ENCODE measurements at regions not wholly inside any gene's neighbourhood (a gene's known extent, or its start where the extent isn't known, plus 50 kb on each side); places are given as distances from the start of the nearest gene placed in this dataset.

DNA sequence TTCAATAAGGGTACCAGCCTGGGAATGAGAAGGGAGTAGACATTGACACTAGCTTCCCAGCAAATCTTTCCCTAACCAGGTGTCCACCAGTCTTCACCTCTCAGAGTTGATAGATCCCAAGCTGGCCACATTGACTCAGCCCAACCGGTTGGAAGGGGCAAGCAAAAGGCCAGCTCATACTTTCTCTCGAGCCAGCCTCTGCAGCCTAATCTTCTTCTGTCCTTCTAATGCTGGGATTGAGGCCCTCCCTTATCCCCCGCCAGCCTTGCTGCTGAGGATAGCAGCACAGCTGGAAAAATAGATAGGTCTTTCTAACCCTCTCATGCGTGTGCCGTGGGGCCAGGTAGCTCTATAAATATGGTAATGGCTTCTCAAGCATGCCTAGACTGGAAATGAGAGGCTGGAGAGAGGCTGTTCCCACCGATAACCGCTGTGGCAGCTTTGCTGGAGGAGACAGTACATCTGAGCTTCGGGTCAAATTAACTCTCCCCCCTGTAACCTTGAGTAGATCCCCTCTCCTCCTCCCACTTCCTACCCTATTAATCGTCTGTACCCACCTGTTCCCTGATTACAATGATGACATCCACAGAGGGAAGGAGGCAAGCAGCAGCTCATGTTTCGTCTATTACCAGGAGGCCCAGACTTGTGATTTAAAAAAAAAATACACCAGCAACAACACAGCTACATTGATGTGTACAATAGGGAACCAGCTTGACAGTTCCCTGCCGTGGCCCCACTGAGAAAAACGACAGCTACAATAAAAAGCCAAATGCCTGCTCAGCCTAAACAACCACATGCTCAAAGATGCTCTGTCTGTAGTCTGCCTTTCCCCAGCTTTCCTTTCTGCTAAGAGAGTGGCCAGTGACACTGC lies 219.9 kb upstream of the BRINP1 start:
- peak; percentile 25 for DNase-seq

DNA sequence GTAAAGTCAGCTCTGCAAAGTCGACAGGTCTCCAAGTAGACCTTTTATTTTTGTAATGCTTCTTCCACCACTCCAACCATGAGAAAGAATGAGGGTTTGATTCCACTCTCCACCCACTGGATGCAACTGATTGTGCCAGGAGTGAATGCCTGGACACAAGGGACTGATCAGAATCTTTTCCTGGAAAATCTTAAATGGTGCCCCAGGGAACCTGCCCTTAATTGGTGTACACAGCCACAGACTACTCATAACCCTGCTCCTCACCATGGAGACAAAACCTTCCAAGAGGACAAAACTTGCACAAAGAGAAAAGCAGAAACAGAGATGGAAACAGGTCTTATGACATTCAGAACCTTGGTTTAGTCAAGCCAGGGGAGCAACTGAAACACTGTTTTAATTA lies 208.6 kb upstream of the BRINP1 start:
- no peak for DNase-seq

DNA sequence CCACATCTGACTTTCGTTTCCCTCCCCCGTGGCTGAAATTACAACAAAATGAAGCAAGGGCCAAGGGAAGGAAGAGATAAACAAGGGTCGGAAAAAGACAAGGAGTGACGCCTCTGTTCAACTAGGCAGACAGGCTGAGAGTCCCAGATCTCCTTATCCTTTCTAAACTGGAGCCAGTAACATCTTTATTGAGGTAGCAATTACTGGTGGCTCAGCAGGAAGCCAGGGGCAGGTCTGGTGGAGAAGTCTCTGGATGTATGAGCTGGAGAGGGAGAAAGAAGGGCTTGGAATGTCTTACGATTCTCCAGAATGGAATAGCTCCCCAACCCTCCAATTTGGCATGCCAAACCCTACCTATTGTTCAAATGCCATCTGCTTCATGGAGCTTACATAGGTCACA lies 190.8 kb upstream of the BRINP1 start:
- DNase-seq = no peak

DNA sequence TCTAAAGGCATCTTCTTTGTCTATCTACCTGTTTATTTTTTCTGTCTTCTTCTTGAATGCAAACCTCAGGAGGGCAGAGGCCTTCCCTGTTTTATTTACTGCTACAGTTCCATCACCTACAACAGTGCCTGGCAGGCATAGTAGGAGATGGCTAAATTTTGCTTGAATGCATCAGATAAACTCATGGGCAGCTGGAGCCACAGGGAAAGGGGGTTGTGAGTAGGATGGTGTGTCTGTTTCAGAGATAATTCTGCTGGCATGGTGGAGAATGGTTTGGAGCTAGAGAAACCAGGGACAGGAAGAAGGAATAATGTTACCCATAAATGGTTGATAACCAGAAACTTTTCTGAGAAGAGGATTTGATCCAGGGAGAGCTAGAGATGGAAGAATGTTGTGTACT lies 189.8 kb upstream of the BRINP1 start:
- DNase-seq = no peak

DNA sequence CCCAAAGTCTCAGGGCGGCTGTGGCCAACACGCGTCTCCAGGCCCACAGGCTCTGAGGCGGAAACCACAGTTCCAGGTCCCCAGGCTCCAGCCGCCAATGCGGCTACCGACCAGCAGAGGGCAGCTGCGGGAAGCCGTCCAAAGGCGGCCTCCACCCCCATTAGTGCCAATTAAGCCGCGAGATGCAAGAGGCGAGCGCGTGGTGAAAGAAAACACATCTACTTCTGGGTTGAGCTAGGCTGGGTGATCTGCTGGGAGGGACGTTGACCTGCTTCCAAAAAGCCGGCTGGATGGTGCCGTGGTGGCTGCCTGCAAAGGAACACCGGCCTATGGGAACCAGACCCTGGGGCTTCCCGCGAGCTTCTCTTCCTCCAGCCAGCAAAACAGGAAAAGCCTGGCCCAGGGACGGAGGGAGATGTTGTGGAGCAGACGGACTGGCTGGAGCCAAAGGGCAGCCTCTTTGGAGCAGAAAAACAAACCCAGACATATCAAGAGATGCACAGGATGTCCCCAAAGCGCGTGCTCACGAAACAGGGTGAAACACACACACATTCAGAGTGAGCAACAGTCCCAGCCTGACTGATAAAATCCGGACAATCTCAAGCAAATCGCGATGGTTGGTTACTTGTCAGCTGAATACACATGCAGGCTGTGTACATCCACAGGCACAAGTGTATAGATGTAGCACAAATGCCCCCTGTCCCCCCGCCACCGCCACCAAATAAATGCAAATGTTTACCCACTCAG lies 187.1 kb upstream of the BRINP1 start:
- DNase-seq = peak; percentile 57

DNA sequence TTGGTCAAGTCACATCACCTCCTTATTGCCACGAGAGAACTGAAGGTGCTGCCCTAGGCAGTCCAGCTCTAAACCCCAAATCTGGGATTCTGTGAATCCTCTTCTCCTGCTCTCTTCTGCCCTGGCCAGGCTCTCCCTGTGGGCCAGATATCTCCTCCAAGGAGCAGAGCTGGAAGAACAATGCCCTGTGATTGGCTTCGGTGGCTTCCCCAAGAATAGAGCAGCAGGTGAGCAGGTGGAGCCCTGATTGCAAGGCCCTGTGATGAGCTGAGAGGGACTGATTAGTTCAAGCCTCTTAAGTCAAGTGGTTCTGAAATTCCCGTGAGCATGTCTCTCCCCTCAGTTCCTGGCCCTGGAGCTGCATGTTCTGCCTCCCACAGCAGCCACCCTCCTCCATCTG lies 175.3 kb upstream of the BRINP1 start:
- DNase-seq = no peak

DNA sequence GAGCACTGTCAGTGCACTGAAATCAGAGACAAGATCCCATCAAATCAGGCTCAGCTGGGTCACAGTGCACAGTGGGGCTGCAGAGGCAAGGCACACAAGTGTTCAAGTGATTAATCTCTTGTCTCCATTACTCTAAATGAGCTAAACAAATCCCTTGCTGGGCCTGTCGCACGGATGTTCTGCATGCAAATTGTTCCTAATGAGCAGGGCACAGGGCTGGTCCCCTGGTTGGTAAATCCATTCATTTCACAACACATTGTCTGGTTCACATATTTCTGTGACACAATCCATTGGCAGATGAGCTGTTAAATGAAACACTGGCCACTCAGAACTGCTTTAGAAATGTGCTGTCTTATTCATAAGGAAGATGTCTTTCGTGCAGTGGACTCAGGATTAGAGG lies 167.9 kb upstream of the BRINP1 start:
- no peak for DNase-seq

DNA sequence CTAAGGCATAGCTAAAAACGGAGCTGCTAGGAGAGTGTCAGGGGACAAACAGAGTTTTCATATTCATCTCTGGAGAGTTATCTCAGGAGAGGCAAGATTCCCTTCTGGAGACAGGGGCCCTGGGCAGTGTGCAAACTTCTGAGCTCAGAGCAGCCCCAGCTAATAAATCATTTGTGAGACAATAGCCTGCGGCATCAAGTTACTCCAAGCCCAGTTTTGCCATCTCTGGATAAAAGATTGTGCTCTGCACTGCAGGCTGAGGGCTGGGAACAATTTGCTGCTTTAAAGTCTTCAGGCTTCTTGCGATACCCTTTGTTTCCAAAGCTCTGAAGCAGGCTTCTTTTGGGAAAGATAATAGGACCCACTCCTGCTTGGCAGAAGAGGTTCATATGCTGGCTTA lies 164.3 kb upstream of the BRINP1 start:
- DNase-seq = no peak

DNA sequence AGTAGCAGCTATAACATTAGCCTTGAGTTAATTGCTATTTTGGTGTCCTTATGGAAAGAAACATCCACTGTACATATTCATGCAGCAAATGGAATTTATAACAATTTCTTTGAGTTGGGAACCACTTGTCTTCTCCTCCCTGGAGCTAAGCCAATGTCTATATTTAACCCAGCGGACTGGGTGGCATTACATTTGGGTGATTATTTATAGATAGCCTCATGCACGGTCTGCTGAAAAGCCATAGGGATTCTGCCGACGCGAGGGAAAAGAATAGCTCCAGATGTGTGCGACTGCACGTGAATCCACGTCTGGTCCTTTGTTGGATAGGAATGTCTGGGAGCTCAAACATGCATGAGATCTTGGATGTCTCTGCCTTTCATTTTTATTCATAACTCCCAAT lies 157.5 kb upstream of the BRINP1 start:
- no peak for DNase-seq

DNA sequence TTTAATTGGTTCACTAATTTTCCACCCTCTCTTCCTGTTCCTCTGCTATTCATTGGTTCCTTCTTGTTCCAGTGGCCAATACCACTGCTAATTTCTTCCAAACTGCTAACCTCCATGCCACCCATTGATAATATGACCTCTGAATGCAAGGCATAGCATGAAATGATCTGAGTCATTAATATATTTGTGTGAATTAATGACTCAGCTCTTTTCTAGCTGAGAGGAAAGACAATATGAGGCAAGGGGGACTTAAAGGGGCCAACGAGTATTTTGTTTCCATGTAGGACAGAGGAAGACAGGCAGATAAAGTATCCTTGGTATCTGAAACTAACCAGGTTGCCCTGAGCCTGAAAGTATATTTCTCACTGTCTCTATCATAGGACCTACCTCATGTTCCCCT lies 154.3 kb upstream of the BRINP1 start:
- no peak for DNase-seq

DNA sequence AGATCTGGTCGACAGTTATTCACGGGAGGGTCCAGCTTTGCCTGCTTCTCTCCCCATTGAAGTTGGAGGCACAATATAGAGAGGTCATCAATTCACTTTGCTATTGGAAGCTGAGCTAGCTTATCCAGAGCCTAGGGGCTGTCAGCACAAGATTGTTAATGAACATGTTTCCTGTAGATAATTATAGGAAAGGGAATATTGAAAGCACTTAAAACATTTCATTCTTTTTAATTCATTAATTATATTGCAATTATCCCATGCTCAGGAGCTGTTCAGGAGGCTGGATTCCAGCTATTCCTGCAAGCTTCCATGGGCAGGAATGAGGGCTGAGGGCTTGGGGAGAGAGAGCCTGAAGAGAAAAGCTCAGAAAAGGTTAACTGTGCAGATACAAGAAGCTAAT lies 153.1 kb upstream of the BRINP1 start:
- no peak for DNase-seq

DNA sequence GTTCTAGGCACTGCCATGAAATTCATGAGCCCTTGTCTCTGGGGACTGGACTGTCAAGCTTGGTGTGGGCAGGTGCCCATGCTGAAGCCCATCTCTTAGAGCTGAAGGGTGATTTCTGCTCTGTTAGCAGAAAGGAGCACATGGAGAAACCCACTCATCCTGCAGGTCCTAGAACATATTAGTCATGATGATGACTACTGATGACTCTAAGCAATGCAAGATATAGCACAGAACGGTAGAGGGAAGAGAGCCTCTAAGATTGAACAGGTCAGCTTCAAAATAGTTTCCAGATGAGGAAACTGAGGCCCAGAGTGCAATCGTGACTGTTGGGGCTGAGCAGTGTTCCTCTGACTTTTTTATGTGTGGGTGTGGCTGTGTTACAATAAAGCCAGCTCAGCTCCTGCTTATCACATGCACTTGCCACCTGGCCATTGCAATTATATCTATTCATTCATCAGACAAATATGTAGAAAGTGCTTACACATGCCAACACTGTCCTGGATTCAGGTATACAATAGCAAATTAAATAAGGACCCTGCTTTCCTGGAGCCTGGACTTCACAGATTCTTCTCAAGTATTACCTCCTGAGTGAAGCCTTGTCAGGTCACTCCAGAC lies 140.2 kb upstream of the BRINP1 start:
- no peak for DNase-seq

DNA sequence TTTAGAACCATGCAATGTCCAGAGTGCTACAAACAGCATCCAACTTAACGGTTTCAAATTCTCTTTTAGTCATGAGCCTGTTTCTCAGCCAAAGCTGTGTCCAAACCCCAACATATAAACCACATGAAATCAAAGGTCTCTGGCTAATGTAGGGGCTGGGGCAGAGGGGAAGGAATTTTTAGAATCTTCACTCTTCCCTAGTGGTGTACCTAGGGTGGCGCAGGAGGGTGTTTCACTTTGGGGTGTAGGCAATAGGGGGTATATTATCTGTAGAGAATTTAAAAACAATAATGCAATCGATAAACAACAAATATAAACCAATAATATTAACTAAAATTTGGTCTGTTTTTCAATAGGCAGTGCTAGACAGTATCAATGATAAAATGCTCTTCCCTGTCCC lies 132.1 kb upstream of the BRINP1 start:
- no peak for DNase-seq

DNA sequence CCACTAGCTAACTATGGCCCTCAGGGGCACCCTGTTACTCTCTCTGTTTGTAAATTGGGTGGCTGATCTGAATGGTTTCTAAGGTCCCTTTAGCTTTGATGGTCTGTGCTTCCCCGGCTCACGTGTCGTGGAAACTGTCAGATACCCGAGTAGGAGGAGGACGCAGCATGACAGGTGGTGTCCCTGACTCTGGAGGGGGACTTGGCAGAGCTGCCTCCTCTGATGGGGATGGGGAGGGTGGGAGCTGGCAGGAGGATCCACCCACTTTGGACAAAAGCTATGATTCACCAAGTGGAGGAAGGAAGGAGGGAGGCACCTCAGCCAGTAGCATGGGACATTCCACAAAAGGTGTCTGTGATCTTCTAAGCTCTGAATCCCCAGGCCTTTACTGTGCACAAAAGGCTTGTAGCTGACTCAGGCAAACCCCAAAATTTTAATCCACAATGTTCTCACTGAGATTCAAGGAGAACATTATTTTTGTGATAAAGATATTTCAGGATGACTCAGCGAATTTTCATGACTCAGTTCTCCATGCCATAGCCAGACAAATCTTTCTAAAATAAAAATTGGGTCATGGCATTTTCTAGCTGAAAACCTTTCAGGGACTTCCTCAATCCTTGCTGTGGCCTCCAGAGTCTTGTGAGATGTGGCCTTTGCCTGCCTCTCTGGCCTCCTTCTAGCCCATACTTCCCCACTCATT lies 131.0 kb upstream of the BRINP1 start:
- no peak for DNase-seq

DNA sequence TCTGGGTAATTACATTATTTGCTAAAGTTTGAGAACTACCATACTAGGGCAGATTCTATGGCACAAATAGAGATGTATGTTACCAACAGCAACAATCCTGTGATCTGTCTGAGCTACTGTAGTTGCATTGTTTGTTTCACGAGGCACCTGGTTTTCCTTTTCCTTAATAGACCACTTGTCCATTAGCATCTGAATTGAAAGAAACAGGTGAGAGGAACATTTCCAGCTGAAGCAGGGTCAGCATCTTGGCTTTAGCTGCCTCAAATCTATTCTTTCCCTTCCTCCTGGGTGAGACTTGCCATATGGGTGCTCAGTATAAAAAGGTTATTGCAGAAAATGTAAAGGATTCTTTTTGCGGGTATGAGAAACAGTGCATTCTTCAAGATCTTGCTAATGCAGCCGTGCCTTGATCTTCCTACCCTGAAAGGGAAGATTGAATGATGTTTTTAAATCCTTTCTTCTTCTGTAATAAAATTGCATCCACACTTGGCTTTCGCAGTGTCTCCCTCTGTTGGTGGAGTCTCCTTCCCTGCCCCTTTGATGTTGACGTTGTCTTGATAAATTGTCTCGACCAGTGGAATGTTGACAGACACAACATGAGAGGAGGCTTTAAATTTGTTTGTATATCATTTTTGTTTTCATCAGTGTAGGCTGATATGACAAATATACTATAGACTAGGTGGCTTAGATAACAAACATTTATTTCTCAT lies 118.0 kb upstream of the BRINP1 start:
- DNase-seq = no peak

DNA sequence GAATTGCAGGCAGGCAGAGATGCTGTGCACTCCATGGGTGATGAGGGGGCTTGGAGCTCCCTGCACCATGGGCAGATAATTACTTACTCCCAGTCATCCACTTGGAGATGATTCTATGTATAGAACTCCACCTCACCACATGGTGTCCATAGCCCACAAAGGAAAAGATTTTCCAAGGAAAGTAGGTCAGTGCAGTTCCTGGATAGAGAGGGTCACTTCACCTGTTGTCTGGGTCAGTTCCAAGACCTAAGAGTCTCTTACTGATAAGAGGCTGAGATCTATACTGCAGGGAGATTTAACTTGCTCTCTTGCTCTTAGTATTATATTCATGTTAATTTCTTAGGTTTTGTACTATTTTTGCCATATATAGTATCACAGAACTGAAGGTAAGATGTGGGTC lies 113.9 kb upstream of the BRINP1 start:
- DNase-seq = no peak

DNA sequence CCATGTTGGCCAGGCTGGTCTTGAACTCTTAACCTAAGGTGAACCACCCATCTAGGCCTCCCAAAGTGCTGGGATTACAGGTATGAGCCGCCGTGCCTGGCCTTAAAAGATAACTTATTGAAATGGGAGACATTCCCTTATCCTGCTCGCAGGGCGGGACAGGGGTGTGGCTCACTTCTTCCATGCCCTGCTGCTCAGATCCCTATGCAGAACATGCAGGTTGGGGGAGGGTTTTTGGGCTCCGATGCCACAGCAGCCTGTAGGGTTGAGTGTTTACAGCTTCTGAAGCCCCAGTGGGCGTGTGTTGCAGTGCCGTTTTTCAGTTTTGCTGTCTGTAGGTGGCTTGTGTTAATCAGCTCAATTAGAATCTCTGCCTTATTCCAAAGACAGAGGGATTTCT lies 108.0 kb upstream of the BRINP1 start:
- DNase-seq = no peak

DNA sequence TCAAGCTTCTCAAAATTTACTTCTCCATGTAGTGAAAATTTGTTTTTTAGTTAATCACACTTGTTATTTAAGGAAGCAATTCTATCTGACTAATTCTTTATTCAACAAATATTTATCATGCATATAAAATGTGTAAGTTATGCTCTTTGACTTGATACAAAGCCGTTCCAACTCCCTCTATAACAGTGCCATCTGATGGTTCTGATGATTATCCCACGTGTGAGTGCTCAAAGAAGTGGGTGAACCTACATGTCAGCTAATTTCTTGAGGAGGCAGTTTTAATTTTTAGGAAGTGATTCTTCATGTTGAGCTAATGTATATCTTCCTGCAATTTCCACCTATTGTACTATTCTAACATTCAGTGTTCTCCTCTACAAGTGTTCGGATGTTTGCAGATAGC lies 88.8 kb upstream of the BRINP1 start:
- DNase-seq = no peak

DNA sequence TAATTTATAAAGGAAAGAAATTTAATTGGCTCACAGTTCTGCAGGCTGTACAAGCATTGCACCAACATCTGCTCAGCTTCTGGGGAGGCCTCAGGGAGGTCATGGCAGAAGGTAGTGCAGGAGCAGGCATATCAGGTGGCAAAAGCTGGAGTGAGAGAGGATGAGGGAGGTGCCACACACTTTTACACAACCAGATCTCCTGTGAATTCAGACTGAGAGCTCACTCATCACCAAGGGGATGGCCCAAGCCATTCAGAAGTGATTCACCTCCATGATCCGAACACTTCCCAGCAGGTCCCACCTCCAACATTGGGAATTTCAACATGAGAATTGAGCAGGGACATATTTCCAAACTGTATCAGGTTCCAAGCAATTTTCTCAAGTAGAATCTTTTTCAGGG lies 84.7 kb upstream of the BRINP1 start:
- peak; percentile 74 for DNase-seq

DNA sequence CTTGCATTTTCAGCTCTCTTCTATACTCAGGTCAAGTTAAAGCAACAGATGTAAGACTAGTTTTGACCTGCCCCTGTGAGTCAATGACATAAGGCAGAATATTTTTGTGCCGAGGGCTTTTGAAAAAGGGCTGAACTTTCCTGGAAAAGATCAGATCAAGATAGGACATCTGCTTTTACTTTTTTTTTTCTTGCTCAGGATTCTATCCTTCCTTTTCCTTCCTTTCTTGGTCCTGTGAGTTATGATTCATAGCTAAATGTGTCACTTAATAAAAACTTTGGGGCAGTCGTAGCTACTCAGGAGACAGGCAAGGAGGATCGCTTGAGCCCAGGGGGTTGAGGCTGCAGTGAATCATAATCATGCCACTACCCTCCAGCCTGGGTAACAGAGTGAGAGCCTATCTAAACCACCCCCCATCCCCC lies 84.3 kb upstream of the BRINP1 start:
- peak; percentile 61 for DNase-seq

DNA sequence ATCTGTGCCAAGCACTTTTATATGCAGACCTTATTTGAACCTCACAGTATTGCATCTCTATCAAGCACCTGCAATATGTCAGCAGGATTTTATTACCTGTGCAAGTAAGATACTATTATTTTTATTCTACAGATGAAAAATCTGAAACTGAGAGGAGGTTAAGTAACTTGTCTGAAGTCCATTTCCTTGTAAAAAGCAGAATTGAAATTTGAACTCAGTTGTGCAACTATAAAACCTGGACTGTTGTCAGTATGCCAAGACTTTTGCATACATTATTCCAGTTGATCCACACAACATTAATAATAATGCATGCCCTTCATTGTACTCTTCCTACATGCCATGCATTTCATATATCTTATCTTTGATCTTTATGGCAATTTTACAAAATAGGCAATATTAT lies 82.2 kb upstream of the BRINP1 start:
- DNase-seq = no peak

DNA sequence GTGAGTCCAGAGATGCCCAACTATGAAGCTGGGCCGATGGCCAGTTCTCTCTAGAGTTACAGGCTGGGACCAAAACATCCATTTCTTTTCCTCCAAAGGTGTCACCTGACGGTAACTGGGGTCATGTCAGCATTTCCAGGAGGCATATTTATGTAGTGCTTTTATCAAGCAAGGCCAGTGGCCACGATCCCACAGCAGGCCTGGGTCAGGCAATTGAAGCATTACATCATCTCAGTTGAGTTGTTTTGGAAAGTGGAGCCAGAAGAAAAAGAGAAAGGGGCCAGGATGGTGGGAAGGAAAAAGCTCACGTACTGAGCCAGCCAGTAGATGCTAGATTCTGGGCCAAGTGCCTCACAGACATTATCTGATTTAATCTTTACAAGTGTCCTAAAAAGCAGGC lies 73.9 kb upstream of the BRINP1 start:
- no peak for DNase-seq

DNA sequence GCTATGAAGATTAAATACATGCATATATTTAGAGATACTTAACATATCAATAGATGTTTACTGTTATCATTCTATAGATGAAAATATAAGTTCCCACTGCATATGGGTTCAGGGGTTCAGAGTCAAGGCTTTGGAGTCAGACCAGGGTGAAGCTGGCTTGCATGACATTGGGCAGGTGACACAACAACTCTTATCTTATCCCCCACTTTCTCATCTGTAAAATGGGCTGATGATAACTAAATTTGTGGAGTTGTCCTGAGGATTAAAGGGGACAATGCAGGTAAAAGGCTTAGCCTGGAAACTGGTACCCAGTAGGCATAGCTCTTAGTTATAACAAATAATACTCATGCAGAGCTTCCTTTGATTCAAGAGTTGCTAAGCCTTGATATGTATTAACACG lies 72.6 kb upstream of the BRINP1 start:
- DNase-seq = no peak

Measured in NCI-H1694 (cell line).